ENCODE measurements at regions not wholly inside any gene's neighbourhood (a gene's known extent, or its start where the extent isn't known, plus 50 kb on each side); places are given as distances from the start of the nearest gene placed in this dataset.
A peak's percentile ranks its signal among the peaks of the same experiment; 100 is the strongest.
"Not testable (repeated sequence)": the region's sequence is repeated elsewhere in the genome, so short reads cannot be mapped to it uniquely, and the experiment has no call there.

- Histone ChIP-seq H3K27me3 (no peaks in the 10 kb centered on the region), H3K9me3 (no peaks in the 10 kb centered on the region), H3K27ac (no peak overlapping the region), H3K4me3 (replicated peaks in 1 of 3) (no peak overlapping the region), H3K4me1 (no peaks in the 10 kb centered on the region), H3K36me3 (no peaks in the 10 kb centered on the region)
- DNase-seq = no peak
- intact Hi-C loops (cut with DNase I) = no loop called here
- TF ChIP-seq CTCF (IDR thresholded peaks at IDR 0.05) = no peak
- 78 to 80% methylated on average over 3 of the region's 3 CpGs for WGBS, 2 donors
Observed at GRCh38 chr4:100908540-100908939, 390.7 kb upstream of the EMCN start.

GRCh38 chr4:100907465-100908454 lies 389.9 kb upstream of the EMCN start:
- intact Hi-C loops (cut with DNase I) = no loop called here
- 74 to 83% methylated on average over 3 of the region's 3 CpGs for WGBS, 2 donors

GRCh38 chr4:100906973-100907372 lies 389.2 kb upstream of the EMCN start:
- H3K4me3 ChIP-seq (replicated peaks in 1 of 3) = no peak overlapping the region
- H3K4me1 ChIP-seq = no peaks in the 10 kb centered on the region
- H3K36me3 ChIP-seq = no peaks in the 10 kb centered on the region
- H3K27ac ChIP-seq = no peak overlapping the region
- no peak for DNase-seq
- intact Hi-C loops (cut with DNase I) = no loop called here
- 91 to 95% methylated on average over 3 of the region's 3 CpGs for whole genome bisulfite sequencing, 2 donors
- H3K9me3 ChIP-seq = no peaks in the 10 kb centered on the region
- TF ChIP-seq POLR2A (IDR thresholded peaks at IDR 0.05) (no peak), CTCF (IDR thresholded peaks at IDR 0.05) (no peak)
- no peaks in the 10 kb centered on the region for H3K27me3 ChIP-seq

More at GRCh38 chr4:100907465-100908454, 389.9 kb upstream of the EMCN start:
- no peaks in the 10 kb centered on the region for H3K9me3 ChIP-seq
- H3K27ac ChIP-seq = no peak overlapping the region
- H3K27me3 ChIP-seq = no peaks in the 10 kb centered on the region
- H3K4me3 ChIP-seq (replicated peaks in 1 of 3) = no peak overlapping the region
- H3K36me3 ChIP-seq = no peaks in the 10 kb centered on the region
- H3K4me1 ChIP-seq = no peaks in the 10 kb centered on the region
- TF ChIP-seq CTCF (IDR thresholded peaks at IDR 0.05) (peak in 1 of 6 experiments; percentile 39), POLR2A (IDR thresholded peaks at IDR 0.05) (no peak)
- no peak for DNase-seq

GRCh38 chr4:100900945-100901344 lies 383.1 kb upstream of the EMCN start:
- H3K27me3 ChIP-seq; H3K4me1 ChIP-seq; intact Hi-C loops (cut with DNase I); H3K9me3 ChIP-seq; DNase-seq; H3K36me3 ChIP-seq; H3K4me3 ChIP-seq (replicated peaks in 1 of 3); H3K27ac ChIP-seq: not testable (repeated sequence)
- WGBS, 2 donors = 81 to 84% methylated on average over 5 of the region's 5 CpGs

- no peak for DNase-seq
- 97 to 98% methylated on average over 10 to 11 of the region's 11 CpGs for WGBS, 2 donors
- TF ChIP-seq CTCF (IDR thresholded peaks at IDR 0.05) (no peak), POLR2A (IDR thresholded peaks at IDR 0.05) (no peak)
- intact Hi-C loops (cut with DNase I) = no loop called here
- Histone ChIP-seq H3K4me3 (replicated peaks in 1 of 3) (no peak overlapping the region), H3K27ac (no peak overlapping the region), H3K9me3 (no peaks in the 10 kb centered on the region), H3K36me3 (no peaks in the 10 kb centered on the region), H3K4me1 (no peaks in the 10 kb centered on the region), H3K27me3 (no peaks in the 10 kb centered on the region)
Observed at GRCh38 chr4:100900134-100900533, 382.3 kb upstream of the EMCN start.

Measured in thyroid gland (tissue), 4 donors.